H1 (cell line): ENCODE measurements at regions not wholly inside any gene's neighbourhood (a gene's known extent, or its start where the extent isn't known, plus 50 kb on each side); places are given as distances from the start of the nearest gene placed in this dataset.

Experiments
- CTCF ChIA-PET: fragments of 300-600 bp; sonication (Branson Sonifier 250); formaldehyde crosslinking; loops from one replicate; lab custom pipeline; 2021; ENCODE audit not compliant: partially characterized antibody; lab: Charles Lee
- POLR2A ChIA-PET: fragments of 300-600 bp; sonication (Branson Sonifier 250); formaldehyde crosslinking; loops from one replicate; lab custom pipeline; 2021; ENCODE audit warnings: inconsistent platforms; ENCODE audit not compliant: partially characterized antibody; lab: Charles Lee
- DNase-seq, 2 experiments: peaks; one replicate each; pipeline versions ENCODE4 v3.0.0 to v3.0.0-alpha.2; 2010 to 2022; ENCODE audit warnings: low spot score in 2 of 2, low read depth in 1 of 2, mixed read lengths in 1 of 2
- FAIRE-seq: peaks from 2 replicates; lab custom pipeline; 2011; peaks lifted over from hg19 to GRCh38; lab: Jason Lieb, UNC
- H2AFZ ChIP-seq: 2 replicates; pipeline ENCODE4 v1.8.1; 2012; ENCODE audit warnings: low read length, inconsistent platforms
- H2AK5ac ChIP-seq: 2 replicates; pipeline ENCODE4 v1.6.1; 2013; ENCODE audit warnings: low read depth, low read length
- H2BK120ac ChIP-seq: replicated peaks from 2 replicates; pipeline ENCODE3; 2013; ENCODE audit warnings: low read depth, low read length, inconsistent platforms
- H2BK12ac ChIP-seq: 2 replicates; pipeline ENCODE4 v1.6.1; 2013; ENCODE audit warnings: low read depth, low read length
- H2BK15ac ChIP-seq: 2 replicates; pipeline ENCODE4 v1.6.1; 2013; ENCODE audit warnings: low read length
- H2BK20ac ChIP-seq: 2 replicates; pipeline ENCODE4 v1.6.1; 2013; ENCODE audit warnings: low read length
- H2BK5ac ChIP-seq: 2 replicates; pipeline ENCODE4 v1.6.1; 2013; ENCODE audit warnings: low read depth, low read length
- H3K14ac ChIP-seq: 2 replicates; pipeline ENCODE4 v1.6.1; 2013; ENCODE audit warnings: inconsistent platforms; ENCODE audit not compliant: insufficient read length
- H3K18ac ChIP-seq: 2 replicates; pipeline ENCODE4 v1.6.1; 2013; ENCODE audit warnings: low read length; ENCODE audit errors: extremely low read depth
- H3K23ac ChIP-seq: 2 replicates; pipeline ENCODE4 v1.6.1; 2013; ENCODE audit warnings: inconsistent platforms; ENCODE audit not compliant: insufficient read length
- H3K23me2 ChIP-seq: 2 replicates; pipeline ENCODE4 v1.6.1; 2013; ENCODE audit warnings: low read depth, low read length
- H3K27ac ChIP-seq: 2 replicates; pipeline ENCODE4 v1.6.1; 2011; ENCODE audit warnings: low read depth, low read length, inconsistent platforms
- H3K27me3 ChIP-seq, 4 experiments: replicated peaks in 1 of 4; 1 replicate in 1 of 4; 2 replicates in 3 of 4; pipeline versions ENCODE4 v1.6.1 to v1.8.1; 2011 to 2013; ENCODE audit warnings: low read length in 3 of 4, mild to moderate bottlenecking in 3 of 4, inconsistent platforms in 2 of 4, mixed read lengths in 2 of 4, moderate library complexity in 1 of 4; ENCODE audit not compliant: control insufficient read depth in 3 of 4, insufficient read depth in 3 of 4; ENCODE audit errors: extremely low read depth in 1 of 4
- H3K36me3 ChIP-seq, 4 experiments: 2 replicates each; pipeline versions ENCODE4 v1.6.1 to v1.8.1; 2011 to 2013; ENCODE audit warnings: mild to moderate bottlenecking in 4 of 4, low read length in 3 of 4, moderate library complexity in 2 of 4, control low read depth in 1 of 4, inconsistent platforms in 1 of 4; ENCODE audit not compliant: insufficient read depth in 4 of 4, control insufficient read depth in 2 of 4
- H3K4ac ChIP-seq: replicated peaks from 2 replicates; pipeline ENCODE3; 2013; ENCODE audit warnings: low read length, low read depth, mixed read lengths, inconsistent platforms; ENCODE audit not compliant: insufficient read length
- H3K4me1 ChIP-seq, 4 experiments: replicated peaks in 1 of 4; 1 replicate in 1 of 4; 2 replicates in 3 of 4; pipeline versions ENCODE4 v1.6.1 to v1.8.1; 2011 to 2013; ENCODE audit warnings: low read length in 3 of 4, inconsistent platforms in 2 of 4, mixed read lengths in 1 of 4; ENCODE audit not compliant: insufficient read depth in 4 of 4, control insufficient read depth in 3 of 4
- H3K4me2 ChIP-seq, 2 experiments: 2 replicates each; pipeline versions ENCODE4 v1.6.1 to v1.8.1; 2011 to 2013; ENCODE audit warnings: low read depth in 2 of 2, low read length in 2 of 2, control low read depth in 1 of 2, inconsistent platforms in 1 of 2, mild to moderate bottlenecking in 1 of 2; ENCODE audit not compliant: insufficient read depth in 1 of 2
- H3K4me3 ChIP-seq, 4 experiments: fragments of 200-600, 300-600 bp in 1 of 4; sonication (generic), shearing (Covaris generic), sonication (Bioruptor Twin) in 1 of 4; 2 replicates each; pipeline versions ENCODE4 v1.5.1 to v1.8.1; 2011 to 2016; ENCODE audit warnings: low read length in 4 of 4, low read depth in 3 of 4, control low read depth in 2 of 4, inconsistent platforms in 2 of 4, mild to moderate bottlenecking in 2 of 4, mixed read lengths in 1 of 4, moderate library complexity in 1 of 4; ENCODE audit not compliant: insufficient read depth in 2 of 4; ENCODE audit errors: extremely low read depth in 1 of 4
- H3K56ac ChIP-seq: replicated peaks from 2 replicates; pipeline ENCODE3; 2013; ENCODE audit warnings: low read depth, mild to moderate bottlenecking, mixed read lengths, low read length, inconsistent platforms; ENCODE audit not compliant: insufficient read length
- H3K79me1 ChIP-seq: 2 replicates; pipeline ENCODE4 v1.6.1; 2013; ENCODE audit warnings: low read depth, low read length, control low read depth
- H3K79me2 ChIP-seq, 2 experiments: 2 replicates each; pipeline versions ENCODE4 v1.6.1 to v1.8.1; 2012 to 2013; ENCODE audit warnings: low read length in 2 of 2, mild to moderate bottlenecking in 2 of 2, inconsistent platforms in 1 of 2; ENCODE audit not compliant: insufficient read depth in 2 of 2, control insufficient read depth in 1 of 2
- H3K9ac ChIP-seq, 4 experiments: replicated peaks in 1 of 4; 1 replicate in 1 of 4; 2 replicates in 3 of 4; pipeline versions ENCODE4 v1.6.1 to v1.8.1; 2011 to 2013; ENCODE audit warnings: low read depth in 3 of 4, low read length in 3 of 4, control low read depth in 2 of 4, mild to moderate bottlenecking in 2 of 4, moderate library complexity in 2 of 4, inconsistent platforms in 1 of 4; ENCODE audit errors: extremely low read depth in 1 of 4
- H3K9me3 ChIP-seq, 2 experiments: 2 replicates each; pipeline versions ENCODE4 v1.6.1 to v1.8.1; 2012 to 2013; ENCODE audit warnings: mild to moderate bottlenecking in 2 of 2, moderate library complexity in 2 of 2, control low read depth in 1 of 2, inconsistent platforms in 1 of 2, low read depth in 1 of 2, low read length in 1 of 2, mixed read lengths in 1 of 2; ENCODE audit not compliant: insufficient read depth in 2 of 2
- H4K20me1 ChIP-seq, 2 experiments: replicated peaks in 1 of 2; 2 replicates each; pipeline versions ENCODE3 to v1.8.1; 2011 to 2013; ENCODE audit warnings: inconsistent platforms in 2 of 2, low read length in 2 of 2, mild to moderate bottlenecking in 1 of 2; ENCODE audit not compliant: insufficient read depth in 2 of 2, control insufficient read depth in 1 of 2
- H4K5ac ChIP-seq: 2 replicates; pipeline ENCODE4 v1.6.1; 2013; ENCODE audit warnings: low read length, low read depth, mixed read lengths, inconsistent platforms; ENCODE audit not compliant: insufficient read length
- H4K8ac ChIP-seq: 2 replicates; pipeline ENCODE4 v1.8.0; 2013; ENCODE audit warnings: mild to moderate bottlenecking, moderate library complexity, low read length, inconsistent platforms; ENCODE audit not compliant: insufficient read depth; ENCODE audit errors: extremely low read depth
- H4K91ac ChIP-seq: replicated peaks from 2 replicates; pipeline ENCODE3; 2013; ENCODE audit warnings: low read length, mixed read lengths, inconsistent platforms; ENCODE audit not compliant: insufficient read length
- BACH1 ChIP-seq: IDR thresholded peaks from 2 replicates; pipeline ENCODE4 v1.6.1; 2012; ENCODE audit warnings: low read length, improper control_type of control experiment
- PHF8 ChIP-seq: fragments of 200-600 bp; sonication (generic); conservative IDR thresholded peaks from 2 replicates; pipeline ENCODE4 v1.7.1; 2012; ENCODE audit warnings: low read depth, mild to moderate bottlenecking, inconsistent platforms, low read length, moderate library complexity
- RBBP5 ChIP-seq: IDR thresholded peaks from 2 replicates; pipeline ENCODE4 v1.7.1; 2012; ENCODE audit warnings: low read depth, mild to moderate bottlenecking, inconsistent platforms, low read length, moderate library complexity, borderline replicate concordance
- RNF2 ChIP-seq: fragments of 200-900, 300-1000 bp; sonication (generic); IDR thresholded peaks from 2 replicates; pipeline ENCODE4 v1.7.1; 2016; ENCODE audit warnings: borderline replicate concordance, low read depth, mild to moderate bottlenecking, antibody characterized with exemption, low read length; ENCODE audit not compliant: poor library complexity, severe bottlenecking; ENCODE audit errors: missing control alignments
- SIRT6 ChIP-seq: IDR thresholded peaks from one replicate; pipeline ENCODE4 v1.7.1; 2012; ENCODE audit warnings: low read length, inconsistent platforms
- SIX5 ChIP-seq: IDR thresholded peaks from 2 replicates; pipeline ENCODE4 v1.6.1; 2011; ENCODE audit warnings: mild to moderate bottlenecking, low read depth, low read length
- SP4 ChIP-seq: IDR thresholded peaks from 2 replicates; pipeline ENCODE4 v1.6.1; 2012; ENCODE audit warnings: low read length, inconsistent platforms
- TAF1 ChIP-seq: IDR thresholded peaks from 2 replicates; pipeline ENCODE4 v1.6.1; 2011; ENCODE audit warnings: mild to moderate bottlenecking, low read depth, low read length
- WGBS, 2 experiments: shearing (Covaris generic) in 1 of 2; methylation state at CpG; one replicate each; pipeline versions ENCODE4 v1.1.6 to v1.1.7; 2013 to 2015; ENCODE audit warnings: low lambda C conversion rate in 2 of 2, mixed read lengths in 2 of 2, inconsistent platforms in 1 of 2, low coverage in 1 of 2, missing lambda C conversion rate in 1 of 2; ENCODE audit not compliant: insufficient replicate concordance in 2 of 2, insufficient coverage in 1 of 2, insufficient read length in 1 of 2; ENCODE audit errors: extremely low coverage in 1 of 2, missing lambda C conversion rate in 1 of 2; 5-methylcytosine and 5-hydroxymethylcytosine counted together
- TF ChIP-seq, protein P1 (sequence below): IDR thresholded peaks from 2 replicates; pipeline ENCODE4 v1.6.1; 2011; ENCODE audit warnings: low read depth, mild to moderate bottlenecking, low read length; ENCODE audit not compliant: insufficient read depth

DNA sequence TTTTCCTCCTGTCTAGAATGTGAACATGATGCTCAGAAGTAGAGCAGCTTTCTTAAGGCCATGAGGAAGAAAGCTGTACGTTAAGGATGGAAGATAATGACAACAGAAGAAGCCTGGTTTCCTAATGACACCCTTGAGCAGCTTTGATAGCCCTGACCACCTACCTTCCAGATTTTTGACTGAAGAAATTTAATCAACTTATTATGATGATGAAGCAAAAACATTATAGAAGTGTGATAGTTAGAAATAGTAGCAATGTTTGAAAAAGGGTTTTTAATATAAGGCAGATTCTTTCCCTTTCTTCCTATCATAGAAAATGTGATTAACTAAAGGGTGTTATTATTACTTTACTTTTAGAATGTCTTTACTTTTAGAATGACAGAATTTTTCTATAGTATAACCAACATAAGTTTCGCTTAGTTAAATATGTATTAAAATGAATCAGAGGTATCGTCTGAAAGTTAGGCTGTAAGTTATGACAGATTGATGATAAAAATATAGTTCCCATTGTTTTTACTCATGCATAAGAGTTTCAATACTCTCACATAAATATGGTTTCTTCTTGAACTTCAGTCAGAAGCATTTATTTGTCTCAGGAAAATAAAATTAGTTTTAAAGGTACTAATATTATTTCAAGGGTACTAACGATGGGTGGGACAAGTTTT lies 50.1 kb upstream of the PPFIA2 start:
- FAIRE-seq: no peak
- no peak overlapping the region for H3K23ac ChIP-seq
- no peaks in the 10 kb centered on the region for H3K79me1 ChIP-seq
- no peak overlapping the region for H3K27ac ChIP-seq
- no peak overlapping the region for H4K5ac ChIP-seq
- H4K8ac ChIP-seq: no peak overlapping the region
- WGBS, 2 experiments: 85% methylated on average over 4 of the region's 4 CpGs; no CpG with 5 or more reads in 1 of the 2 experiments
- H3K4me2 ChIP-seq: no peak overlapping the region
- H2AFZ ChIP-seq: peak overlapping the region; percentile 83; the same call in 1 of the 2 replicates
- H3K9me3 ChIP-seq: no peaks in the 10 kb centered on the region
- no peaks in the 10 kb centered on the region for H3K27me3 ChIP-seq
- H2BK120ac ChIP-seq: no peak overlapping the region
- H3K79me2 ChIP-seq: no peaks in the 10 kb centered on the region
- H4K20me1 ChIP-seq: no peaks in the 10 kb centered on the region
- ChIA-PET CTCF (no interaction called here), POLR2A (no interaction called here)
- no peak overlapping the region for H3K9ac ChIP-seq
- no peak for DNase-seq
- H3K56ac ChIP-seq: no peak overlapping the region
- H3K23me2 ChIP-seq: no peaks in the 10 kb centered on the region
- no peak overlapping the region for H3K14ac ChIP-seq
- H3K4me3 ChIP-seq: no peak overlapping the region
- H3K4ac ChIP-seq: no peak overlapping the region
- H2BK20ac ChIP-seq: no peak overlapping the region
- no peak overlapping the region for H4K91ac ChIP-seq
- H2AK5ac ChIP-seq: no peak overlapping the region
- no peak overlapping the region for H2BK5ac ChIP-seq
- TF ChIP-seq RBBP5: no peak
- TF ChIP-seq SIX5: no peak
- TF ChIP-seq SP4: no peak
- TF ChIP-seq BACH1: no peak
- TF ChIP-seq PHF8: no peak
- TF ChIP-seq TAF1: no peak
- no peak for TF ChIP-seq RNF2
- TF ChIP-seq SIRT6: no peak
- TF ChIP-seq, protein P1, sequence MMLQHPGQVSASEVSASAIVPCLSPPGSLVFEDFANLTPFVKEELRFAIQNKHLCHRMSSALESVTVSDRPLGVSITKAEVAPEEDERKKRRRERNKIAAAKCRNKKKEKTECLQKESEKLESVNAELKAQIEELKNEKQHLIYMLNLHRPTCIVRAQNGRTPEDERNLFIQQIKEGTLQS: no peak
- H2BK15ac ChIP-seq: no peak overlapping the region
- peaks cover 0 to 5% (median 0%) of the 10 kb centered on the region in 4 experiments; a peak in 4 of 7 replicates for H3K4me1 ChIP-seq
- no peak overlapping the region for H2BK12ac ChIP-seq
- no peaks in the 10 kb centered on the region for H3K36me3 ChIP-seq
- no peak overlapping the region for H3K18ac ChIP-seq
